ENCODE measurements at regions not wholly inside any gene's neighbourhood (a gene's known extent, or its start where the extent isn't known, plus 50 kb on each side); places are given as distances from the start of the nearest gene placed in this dataset.

GRCh38 chr5:23053846-23054245, 200.7 kb upstream of the CDH12 start:
- TF ChIP-seq CTCF (conservative IDR thresholded peaks at IDR 0.05 in 1 of 2, IDR thresholded peaks at IDR 0.05 in 1 of 2; ENCODE audit: extremely low read depth in 1 of 2, insufficient read depth in 1 of 2, low read depth in 1 of 2, low read length in 2 of 2) = no peak
- TF ChIP-seq EZH2 (IDR thresholded peaks at IDR 0.05; ENCODE audit: borderline replicate concordance, low read length) = no peak

All from mammary epithelial cell (primary cell).